Keratinocyte (primary cell): ENCODE measurements at regions not wholly inside any gene's neighbourhood (a gene's known extent, or its start where the extent isn't known, plus 50 kb on each side); places are given as distances from the start of the nearest gene placed in this dataset.

ENCODE experiments used
- CTCF ChIP-seq, 3 experiments: IDR thresholded peaks in 1 of 3; conservative IDR thresholded peaks in 1 of 3; optimal IDR thresholded peaks in 1 of 3; 2 replicates in 2 of 3; 3 replicates in 1 of 3; pipeline versions ENCODE3 to v1.5.1; 2011; ENCODE audit warnings: low read length in 3 of 3, mild to moderate bottlenecking in 3 of 3, moderate library complexity in 2 of 3, control low read depth in 1 of 3, inconsistent platforms in 1 of 3; ENCODE audit not compliant: insufficient read depth in 2 of 3; ENCODE audit errors: extremely low read depth in 1 of 3
- EZH2 ChIP-seq: IDR thresholded peaks from one replicate; pipeline ENCODE4 v1.6.1; 2012; ENCODE audit warnings: inconsistent platforms, mild to moderate bottlenecking, low read length, moderate library complexity

DNA sequence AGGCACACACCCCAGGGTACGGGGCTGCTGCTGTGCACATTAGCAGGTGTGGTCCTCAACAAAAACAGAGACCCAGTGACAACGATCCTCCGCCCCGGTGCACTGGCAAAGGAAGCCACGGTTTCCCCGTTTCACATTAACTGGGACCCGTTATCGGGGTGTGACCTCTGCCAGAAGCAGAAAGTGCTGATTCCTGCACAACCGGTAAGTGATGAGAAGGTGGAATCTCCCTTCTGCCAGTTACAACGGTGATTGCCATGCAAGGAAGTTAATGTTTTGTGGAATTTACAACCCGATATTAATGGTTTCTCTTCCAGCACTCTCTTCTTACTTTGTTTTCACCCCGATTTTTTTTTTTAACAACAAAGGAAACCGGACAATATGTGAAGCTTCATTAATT, 294.9 kb upstream of the IRX1 start:
- TF ChIP-seq CTCF (optimal IDR thresholded peaks at IDR 0.05 in 1 of 3, IDR thresholded peaks at IDR 0.05 in 1 of 3, conservative IDR thresholded peaks at IDR 0.05 in 1 of 3; ENCODE audit: extremely low read depth in 1 of 3, insufficient read depth in 2 of 3, low read length in 3 of 3) (no peak), EZH2 (no peak)
